ENCODE measurements at regions not wholly inside any gene's neighbourhood (a gene's known extent, or its start where the extent isn't known, plus 50 kb on each side); places are given as distances from the start of the nearest gene placed in this dataset.
A peak's percentile ranks its signal among the peaks of the same experiment; 100 is the strongest.
"Not testable (repeated sequence)": the region's sequence is repeated elsewhere in the genome, so short reads cannot be mapped to it uniquely, and the experiment has no call there.

DNA sequence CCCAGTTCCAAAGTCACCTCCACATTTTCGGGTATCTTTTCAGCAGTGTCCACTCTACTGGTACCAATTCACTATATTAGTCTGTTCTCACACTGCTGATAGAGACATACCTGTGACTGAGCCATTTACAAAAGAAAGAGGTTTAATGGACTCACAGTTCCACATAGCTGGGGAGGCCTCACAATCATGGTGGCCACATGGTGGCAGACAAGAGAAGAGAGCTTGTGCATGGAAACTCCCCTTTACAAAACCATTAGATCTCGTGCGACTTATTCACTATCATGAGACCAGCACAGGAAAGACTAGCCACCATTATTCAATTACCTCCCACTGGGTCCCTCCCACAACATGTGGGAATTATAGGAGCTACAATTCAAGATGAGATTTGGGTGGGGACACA, 335.7 kb upstream of the SLC7A11 start:
- TF ChIP-seq, protein P1, sequence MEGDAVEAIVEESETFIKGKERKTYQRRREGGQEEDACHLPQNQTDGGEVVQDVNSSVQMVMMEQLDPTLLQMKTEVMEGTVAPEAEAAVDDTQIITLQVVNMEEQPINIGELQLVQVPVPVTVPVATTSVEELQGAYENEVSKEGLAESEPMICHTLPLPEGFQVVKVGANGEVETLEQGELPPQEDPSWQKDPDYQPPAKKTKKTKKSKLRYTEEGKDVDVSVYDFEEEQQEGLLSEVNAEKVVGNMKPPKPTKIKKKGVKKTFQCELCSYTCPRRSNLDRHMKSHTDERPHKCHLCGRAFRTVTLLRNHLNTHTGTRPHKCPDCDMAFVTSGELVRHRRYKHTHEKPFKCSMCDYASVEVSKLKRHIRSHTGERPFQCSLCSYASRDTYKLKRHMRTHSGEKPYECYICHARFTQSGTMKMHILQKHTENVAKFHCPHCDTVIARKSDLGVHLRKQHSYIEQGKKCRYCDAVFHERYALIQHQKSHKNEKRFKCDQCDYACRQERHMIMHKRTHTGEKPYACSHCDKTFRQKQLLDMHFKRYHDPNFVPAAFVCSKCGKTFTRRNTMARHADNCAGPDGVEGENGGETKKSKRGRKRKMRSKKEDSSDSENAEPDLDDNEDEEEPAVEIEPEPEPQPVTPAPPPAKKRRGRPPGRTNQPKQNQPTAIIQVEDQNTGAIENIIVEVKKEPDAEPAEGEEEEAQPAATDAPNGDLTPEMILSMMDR (IDR thresholded peaks at IDR 0.05; ENCODE audit: extremely low read depth in 1 of 2, insufficient read depth in 1 of 2, low read depth in 1 of 2, low read length in 2 of 2) = peak in 1 of 2 donors; percentile 22
- TF ChIP-seq JUN (IDR thresholded peaks at IDR 0.05; ENCODE audit: borderline replicate concordance, insufficient read depth, insufficient read length, low read depth); POLR2A (IDR thresholded peaks at IDR 0.05; ENCODE audit: low read depth, low read length); EZH2 (IDR thresholded peaks at IDR 0.05; ENCODE audit: borderline replicate concordance, low read depth, low read length, severe bottlenecking); POLR2AphosphoS5 (IDR thresholded peaks at IDR 0.05; ENCODE audit: insufficient read depth, low read depth, low read length): not testable (repeated sequence)
- TF ChIP-seq, protein P2, sequence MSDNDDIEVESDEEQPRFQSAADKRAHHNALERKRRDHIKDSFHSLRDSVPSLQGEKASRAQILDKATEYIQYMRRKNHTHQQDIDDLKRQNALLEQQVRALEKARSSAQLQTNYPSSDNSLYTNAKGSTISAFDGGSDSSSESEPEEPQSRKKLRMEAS (IDR thresholded peaks at IDR 0.05; ENCODE audit: insufficient read depth, insufficient read length) = not testable (repeated sequence)
